C4-2B (cell line): ENCODE measurements at regions not wholly inside any gene's neighbourhood (a gene's known extent, or its start where the extent isn't known, plus 50 kb on each side); places are given as distances from the start of the nearest gene placed in this dataset.

ENCODE experiments used
- H3K27ac ChIP-seq: fragments of 450-650 bp; 2 replicates; pipeline ENCODE4 v1.5.1; 2017
- CTCF ChIP-seq: fragments of 450-650 bp; conservative IDR thresholded peaks from 2 replicates; pipeline ENCODE4 v1.5.1; 2017; ENCODE audit warnings: mild to moderate bottlenecking
- ZFX ChIP-seq: fragments of 450-650 bp; IDR thresholded peaks from 2 replicates; pipeline ENCODE4 v1.6.1; 2017

- TF ChIP-seq ZFX (no peak), CTCF (no peak)
- H3K27ac ChIP-seq = no peak overlapping the region
Measured at GRCh38 chr6:91743756-91744155, 1156.9 kb upstream of the MAP3K7 start.

DNA sequence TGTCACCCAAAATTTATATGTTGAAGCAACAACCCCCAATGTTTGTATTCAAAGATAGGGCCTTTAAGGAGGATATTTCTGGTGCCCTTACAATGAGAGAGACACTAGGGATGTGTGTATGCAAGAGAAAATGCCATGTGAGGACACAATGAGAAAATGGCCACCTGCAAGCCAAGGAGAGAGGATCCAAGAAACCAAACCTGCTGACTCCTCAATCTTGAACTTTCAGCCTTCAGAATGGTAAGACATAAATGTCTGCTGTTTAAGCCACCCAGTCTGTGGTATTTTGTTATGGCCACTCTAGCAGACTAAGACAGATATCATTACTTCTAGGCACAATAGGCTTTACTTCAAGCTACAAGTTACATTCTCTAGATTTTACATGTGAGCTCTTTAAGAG is 1145.1 kb upstream of the MAP3K7 start:
- TF ChIP-seq ZFX (no peak), CTCF (no peak)
- H3K27ac ChIP-seq = no peak overlapping the region

- TF ChIP-seq ZFX (no peak), CTCF (no peak)
- no peak overlapping the region for H3K27ac ChIP-seq
Measured at GRCh38 chr6:91730710-91731109, 1143.8 kb upstream of the MAP3K7 start.

- H3K27ac ChIP-seq = no peak overlapping the region
- no peak for TF ChIP-seq ZFX
- TF ChIP-seq CTCF = no peak
Measured at GRCh38 chr6:91720324-91720723, 1133.5 kb upstream of the MAP3K7 start.

- TF ChIP-seq ZFX (no peak), CTCF (no peak)
- H3K27ac ChIP-seq = no peak overlapping the region
Measured at GRCh38 chr6:91719414-91719813, 1132.5 kb upstream of the MAP3K7 start.

- TF ChIP-seq CTCF (no peak), ZFX (no peak)
Measured at GRCh38 chr6:91718198-91718597, 1131.3 kb upstream of the MAP3K7 start.

GRCh38 chr6:91717094-91717493 is 1130.2 kb upstream of the MAP3K7 start:
- no peak for TF ChIP-seq ZFX
- TF ChIP-seq CTCF = no peak

More at GRCh38 chr6:91718198-91718597, 1131.3 kb upstream of the MAP3K7 start:
- no peak overlapping the region for H3K27ac ChIP-seq

More at GRCh38 chr6:91717094-91717493, 1130.2 kb upstream of the MAP3K7 start:
- no peak overlapping the region for H3K27ac ChIP-seq
